NCI-H2227 (cell line): ENCODE measurements at regions not wholly inside any gene's neighbourhood (a gene's known extent, or its start where the extent isn't known, plus 50 kb on each side); places are given as distances from the start of the nearest gene placed in this dataset.

Experiments used
- DNase-seq: peaks from one replicate; lab custom pipeline; 2025; ENCODE audit not compliant: unreplicated experiment; lab: John Stamatoyannopoulos, UW

- no peak for DNase-seq
Observed at GRCh38 chr1:208879022-208879421, 634.8 kb upstream of the PLXNA2 start.

- no peak for DNase-seq
Observed at GRCh38 chr1:208880433-208881100, 636.4 kb upstream of the PLXNA2 start.

- no peak for DNase-seq
Observed at GRCh38 chr1:208885060-208885459, 640.9 kb upstream of the PLXNA2 start.

- no peak for DNase-seq
Observed at GRCh38 chr1:208885650-208886049, 641.5 kb upstream of the PLXNA2 start.

GRCh38 chr1:208888376-208888775, 644.2 kb upstream of the PLXNA2 start:
- DNase-seq: no peak

GRCh38 chr1:208892147-208892546, 648.0 kb upstream of the PLXNA2 start:
- no peak for DNase-seq

GRCh38 chr1:208893251-208893650, 649.1 kb upstream of the PLXNA2 start:
- DNase-seq: no peak

- DNase-seq: no peak
Observed at GRCh38 chr1:208895181-208895580, 651.0 kb upstream of the PLXNA2 start.

GRCh38 chr1:208895820-208896219, 651.6 kb upstream of the PLXNA2 start:
- no peak for DNase-seq

GRCh38 chr1:208896768-208897167, 652.6 kb upstream of the PLXNA2 start:
- no peak for DNase-seq

- no peak for DNase-seq
Observed at GRCh38 chr1:208899438-208899837, 655.3 kb upstream of the PLXNA2 start.

- no peak for DNase-seq
Observed at GRCh38 chr1:208903251-208903905, 659.2 kb upstream of the PLXNA2 start.

GRCh38 chr1:208907790-208908189, 663.6 kb upstream of the PLXNA2 start:
- no peak for DNase-seq

GRCh38 chr1:208909011-208909984, 665.1 kb upstream of the PLXNA2 start:
- DNase-seq: no peak

GRCh38 chr1:208910161-208910560, 666.0 kb upstream of the PLXNA2 start:
- DNase-seq: no peak

- DNase-seq: no peak
Observed at GRCh38 chr1:208917281-208917680, 666.2 kb upstream of the CAMK1G start.

GRCh38 chr1:208917723-208918122, 665.8 kb upstream of the CAMK1G start:
- no peak for DNase-seq

- no peak for DNase-seq
Observed at GRCh38 chr1:208918160-208918559, 665.4 kb upstream of the CAMK1G start.

GRCh38 chr1:208919371-208919770, 664.1 kb upstream of the CAMK1G start:
- no peak for DNase-seq

GRCh38 chr1:208921259-208921658, 662.3 kb upstream of the CAMK1G start:
- DNase-seq: no peak

GRCh38 chr1:208923456-208923855, 660.1 kb upstream of the CAMK1G start:
- DNase-seq: no peak
